Dermis microvascular lymphatic vessel endothelial cell (primary cell): ENCODE measurements at regions not wholly inside any gene's neighbourhood (a gene's known extent, or its start where the extent isn't known, plus 50 kb on each side); places are given as distances from the start of the nearest gene placed in this dataset.
"Not testable (repeated sequence)": the region's sequence is repeated elsewhere in the genome, so short reads cannot be mapped to it uniquely, and the experiment has no call there.

ENCODE experiments used
- DNase-seq, 2 donors: peaks; one replicate each; pipeline versions ENCODE4 v3.0.0 to v3.0.0-alpha.2; 2010; ENCODE audit warnings: low read depth in 2 of 2

- no peak for DNase-seq
Measured at GRCh38 chr15:92705764-92706163, 50.2 kb upstream of the FAM174B start.

GRCh38 chr15:92706201-92706600 lies 50.6 kb upstream of the FAM174B start:
- no peak for DNase-seq

DNA sequence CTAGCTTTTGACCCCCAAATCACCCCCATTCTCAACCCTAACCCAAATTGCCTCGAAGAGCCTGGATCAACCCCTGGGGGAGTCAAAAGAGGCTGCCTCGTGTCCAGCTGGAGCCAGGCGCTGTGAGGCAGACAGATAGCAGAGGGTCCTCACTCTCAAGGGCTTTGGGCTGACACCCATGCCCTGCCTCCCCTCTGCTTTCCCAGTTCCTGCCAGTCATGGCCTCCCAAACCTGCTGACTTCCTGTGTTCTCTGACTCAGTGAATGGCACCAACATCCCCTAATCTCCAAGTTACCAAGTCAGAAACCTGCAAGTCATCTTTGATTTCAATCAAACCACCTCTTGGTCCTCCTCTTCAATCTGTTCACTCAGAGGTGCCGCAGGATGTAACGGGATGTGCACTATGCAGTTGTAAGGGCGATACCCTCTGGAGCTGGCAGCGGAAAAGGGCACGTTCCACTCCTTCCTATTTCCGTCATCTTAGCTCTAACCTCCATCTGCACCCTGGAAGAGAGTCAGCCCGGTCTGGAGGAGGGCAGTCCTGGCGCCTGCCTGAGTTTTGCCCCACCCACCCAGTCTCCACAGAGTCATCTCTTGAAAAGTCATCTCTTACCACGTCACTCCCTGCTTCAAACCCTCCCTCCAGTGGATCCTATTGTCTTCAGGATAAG lies 52.4 kb upstream of the FAM174B start:
- DNase-seq, result peak in 1 of 2 donors; percentile 75

DNA sequence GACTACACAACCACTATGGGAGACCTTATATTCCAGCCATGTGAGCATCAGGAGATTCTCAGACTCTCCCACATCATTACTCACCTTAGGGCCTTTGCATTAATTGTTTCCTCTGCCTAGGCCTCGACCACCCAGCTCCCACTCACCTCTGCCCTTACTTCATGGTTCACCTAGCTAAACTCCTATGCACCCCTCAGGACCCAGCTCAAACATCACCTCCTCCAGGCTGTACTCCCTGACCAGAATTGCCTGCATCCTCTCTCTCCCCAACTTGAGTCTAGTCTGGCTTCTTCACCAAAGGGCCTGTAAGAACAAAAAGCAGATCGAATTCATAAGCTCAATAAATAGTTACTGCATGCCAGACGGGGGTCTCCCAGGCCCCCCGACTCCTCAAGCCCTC lies 53.1 kb upstream of the FAM174B start:
- no peak for DNase-seq

DNA sequence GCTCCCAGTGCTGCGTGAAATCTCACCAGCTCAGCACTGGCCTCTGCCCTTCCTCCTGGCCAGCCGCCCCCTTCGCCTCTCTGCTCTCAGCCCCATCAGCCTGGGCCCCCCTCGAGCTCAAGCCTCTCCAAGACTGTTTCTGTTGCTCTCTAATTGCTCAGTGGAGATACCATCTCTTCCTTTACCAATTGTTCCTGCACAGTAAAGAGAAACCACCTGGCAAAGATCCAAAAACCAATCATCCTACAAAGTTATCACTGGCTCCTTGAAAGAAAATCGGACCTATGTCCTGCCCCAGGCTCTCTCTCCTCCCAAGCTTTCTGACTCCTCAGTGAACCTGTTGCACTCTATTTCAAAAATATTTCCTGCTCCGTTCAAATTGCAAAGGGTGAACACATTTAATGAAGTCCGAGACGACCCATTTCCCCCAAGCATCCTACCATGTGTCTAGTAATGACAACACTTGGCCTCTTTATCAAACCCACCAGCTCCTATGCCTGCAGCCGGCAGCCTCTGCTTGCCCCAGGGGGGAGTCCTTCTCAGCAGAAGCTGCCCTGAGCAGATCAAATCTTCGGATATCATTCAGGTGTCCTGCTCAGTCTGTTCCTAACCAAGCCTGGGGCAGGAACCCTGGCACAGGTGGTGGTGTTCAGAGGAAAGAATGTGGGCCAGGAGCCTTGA lies 53.7 kb upstream of the FAM174B start:
- DNase-seq, result peak in 1 of 2 donors; percentile 69

GRCh38 chr15:92711457-92711831 lies 55.9 kb upstream of the FAM174B start:
- no peak for DNase-seq

- DNase-seq, result peak in 1 of 2 donors; percentile 39
Measured at GRCh38 chr15:92714077-92714476, 58.5 kb upstream of the FAM174B start.

- DNase-seq, result peak; percentile 20 to 71
Measured at GRCh38 chr15:92714477-92715401, 59.2 kb upstream of the FAM174B start.

DNA sequence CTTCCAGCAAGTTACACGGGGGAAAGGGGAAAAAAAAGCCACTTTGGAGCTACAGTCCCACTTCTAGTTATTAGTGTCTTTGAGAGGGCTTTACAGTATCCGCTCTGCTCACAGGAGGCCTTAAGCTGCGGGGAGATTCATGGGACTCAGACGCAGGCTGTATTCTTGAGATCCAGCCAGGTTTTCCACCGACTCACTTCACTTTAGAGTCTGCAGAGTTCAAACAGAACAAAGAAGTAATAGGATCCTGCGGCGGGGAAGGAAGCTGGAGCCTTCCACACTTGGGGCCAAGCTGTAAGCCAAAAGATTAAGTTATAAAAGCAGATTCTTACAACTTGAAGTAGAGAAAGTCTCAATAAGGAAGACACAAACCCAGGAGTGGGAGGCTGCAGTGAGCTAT lies 60.2 kb upstream of the FAM174B start:
- DNase-seq, result peak in 1 of 2 donors; percentile 66

DNA sequence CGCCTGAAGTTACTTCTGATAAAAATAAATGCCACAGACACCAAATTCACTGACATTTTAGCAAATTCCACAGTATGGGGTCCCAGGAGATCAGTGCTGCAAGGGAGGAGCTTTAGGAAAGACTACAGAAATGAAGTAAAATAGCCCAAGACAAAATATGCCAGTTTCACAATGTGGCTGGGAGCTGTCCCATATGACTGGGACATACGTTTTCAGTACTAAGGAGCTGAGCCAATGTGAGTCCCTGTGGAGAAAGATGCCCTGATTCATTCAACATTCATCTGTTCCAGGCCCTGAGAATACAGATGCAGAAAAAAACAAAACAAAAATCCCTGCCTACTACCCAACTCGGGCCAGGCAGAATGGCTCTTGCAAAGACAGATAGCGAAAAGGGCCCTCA lies 63.4 kb upstream of the FAM174B start:
- DNase-seq, result no peak

DNA sequence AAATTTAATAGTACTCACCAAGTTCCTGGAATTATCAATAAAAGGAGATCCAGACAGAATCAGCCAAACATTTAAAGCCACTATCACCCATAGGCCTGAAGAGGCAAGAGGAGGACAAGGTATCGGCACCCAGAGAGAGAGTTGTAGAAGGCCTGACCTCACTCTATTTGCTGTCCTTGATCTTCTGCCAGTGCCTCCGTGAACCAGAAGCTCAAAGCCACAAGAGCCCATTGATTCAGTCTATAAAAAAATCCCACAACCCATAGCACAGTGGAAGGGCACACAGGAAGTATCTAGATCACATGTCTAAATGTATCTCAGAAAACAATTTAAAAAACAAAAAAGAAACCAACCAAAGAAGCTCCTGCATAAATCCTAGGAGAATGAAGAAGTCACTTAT lies 68.6 kb upstream of the FAM174B start:
- no peak for DNase-seq

DNA sequence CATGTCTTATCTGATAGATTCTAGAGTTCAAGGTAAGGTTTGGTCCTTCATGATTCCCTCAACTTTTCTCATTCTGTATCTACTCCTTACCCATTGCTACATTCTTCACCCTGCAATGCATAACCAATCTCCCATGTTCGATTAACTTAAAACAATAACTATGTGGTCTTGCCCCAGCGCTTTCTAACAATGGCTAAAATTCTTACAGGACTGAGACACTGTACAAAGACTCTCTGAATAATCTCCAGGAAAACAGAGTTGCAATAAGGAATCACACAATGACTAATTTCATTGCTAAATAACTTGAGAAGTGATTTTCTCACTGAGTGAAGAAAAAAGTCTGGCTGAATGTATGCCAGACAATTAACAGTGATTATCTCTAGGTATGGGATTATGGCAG lies 69.6 kb upstream of the FAM174B start:
- DNase-seq, result no peak

DNA sequence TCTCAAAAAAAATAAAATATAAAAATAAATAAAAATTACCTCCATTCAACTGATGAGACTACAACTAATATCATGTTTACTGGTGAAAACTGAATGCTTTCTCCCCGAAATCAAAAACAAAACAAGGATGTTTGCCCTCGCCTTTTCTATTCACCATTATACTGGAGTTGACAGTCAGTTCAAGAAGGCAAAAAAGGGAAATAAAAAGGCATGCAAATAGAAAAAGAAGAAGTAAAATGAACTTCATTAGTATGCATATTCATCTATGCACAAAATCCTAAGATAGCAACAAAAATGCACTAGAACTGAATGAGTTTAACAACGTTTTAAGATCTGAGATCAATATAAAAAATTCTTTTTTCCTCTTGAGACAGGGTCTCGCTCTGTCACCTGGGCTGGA lies 72.7 kb upstream of the FAM174B start:
- no peak for DNase-seq

DNA sequence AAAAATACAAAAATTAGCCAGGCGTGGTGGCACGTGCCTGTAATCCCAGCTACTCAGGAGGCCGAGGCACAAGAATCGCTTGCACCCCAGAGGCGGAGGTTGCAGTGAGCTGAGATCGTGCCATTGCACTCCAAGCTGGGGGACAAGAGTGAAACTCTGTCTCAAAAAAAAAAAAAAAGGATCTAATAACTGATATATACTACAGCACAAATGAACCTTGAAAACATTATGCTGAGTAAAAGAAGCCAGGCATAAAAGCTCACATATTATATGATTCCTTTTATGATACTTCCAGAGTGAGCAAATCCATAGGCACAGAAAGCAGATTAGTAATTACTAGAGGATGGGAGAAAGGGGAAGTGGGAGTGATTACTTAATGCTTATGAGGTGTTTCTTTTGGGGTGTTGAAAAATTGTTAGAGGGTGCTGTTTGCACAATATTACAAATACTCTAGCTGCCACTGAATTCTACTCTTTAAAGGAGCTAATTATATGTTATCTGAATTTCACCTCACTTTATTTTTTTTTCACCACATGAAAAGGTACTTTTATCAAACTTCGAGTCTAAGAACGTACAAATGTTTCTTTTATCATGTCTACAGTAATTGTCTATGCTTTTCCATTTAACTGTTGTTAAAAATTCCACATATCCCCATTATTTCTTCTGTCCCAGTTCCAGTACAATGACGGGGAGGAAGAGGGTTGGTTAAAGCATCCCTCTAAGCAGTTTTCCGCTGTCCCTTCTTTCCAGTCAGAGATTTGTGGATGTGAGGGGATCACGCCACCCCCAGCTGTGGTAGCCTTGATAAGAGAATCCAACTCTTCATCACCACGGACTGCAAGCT lies 77.7 kb upstream of the FAM174B start:
- no peak for DNase-seq

GRCh38 chr15:92733934-92734521 lies 78.5 kb upstream of the FAM174B start:
- DNase-seq, result peak in 1 of 2 donors; percentile 19

DNA sequence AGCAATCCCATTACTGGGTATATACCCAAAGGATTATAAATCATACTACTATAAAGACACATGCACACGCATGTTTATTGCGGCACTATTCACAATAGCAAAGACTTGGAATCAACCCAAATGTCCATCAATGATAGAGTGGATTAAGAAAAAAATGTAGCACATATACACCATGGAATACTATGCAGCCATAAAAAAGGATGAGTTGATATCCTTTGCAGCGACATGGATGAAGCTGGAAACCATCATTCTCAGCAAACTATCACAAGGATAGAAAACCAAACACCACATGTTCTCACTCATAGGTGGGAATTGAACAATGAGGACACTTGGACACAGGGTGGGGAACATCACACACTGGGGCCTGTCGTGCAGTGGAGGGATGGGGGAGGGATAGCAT lies 83.7 kb upstream of the FAM174B start:
- DNase-seq, result not testable (repeated sequence)

- DNase-seq, result no peak
Measured at GRCh38 chr15:92745845-92746271, 90.3 kb upstream of the FAM174B start.

DNA sequence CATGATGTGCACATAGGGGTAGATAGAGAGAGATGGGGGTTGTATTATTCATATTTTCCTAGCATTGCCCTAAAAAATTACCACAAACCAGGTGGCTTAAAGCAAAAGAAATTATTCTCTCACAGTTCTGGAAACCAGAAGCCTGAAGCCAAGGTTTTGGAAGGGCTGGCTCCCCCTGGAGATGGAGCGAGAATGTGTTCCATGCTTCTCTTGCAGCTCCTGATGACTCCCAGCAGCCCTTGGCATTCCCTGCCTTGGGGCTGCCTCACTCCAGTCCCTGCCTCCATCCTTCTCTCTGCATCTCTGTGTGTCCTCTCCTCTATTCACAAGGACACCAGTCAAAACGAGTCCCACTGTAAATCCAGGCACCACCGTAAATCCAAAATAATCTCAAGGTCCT lies 91.5 kb upstream of the FAM174B start:
- DNase-seq, result no peak

- no peak for DNase-seq
Measured at GRCh38 chr15:92749216-92749615, 93.6 kb upstream of the FAM174B start.

DNA sequence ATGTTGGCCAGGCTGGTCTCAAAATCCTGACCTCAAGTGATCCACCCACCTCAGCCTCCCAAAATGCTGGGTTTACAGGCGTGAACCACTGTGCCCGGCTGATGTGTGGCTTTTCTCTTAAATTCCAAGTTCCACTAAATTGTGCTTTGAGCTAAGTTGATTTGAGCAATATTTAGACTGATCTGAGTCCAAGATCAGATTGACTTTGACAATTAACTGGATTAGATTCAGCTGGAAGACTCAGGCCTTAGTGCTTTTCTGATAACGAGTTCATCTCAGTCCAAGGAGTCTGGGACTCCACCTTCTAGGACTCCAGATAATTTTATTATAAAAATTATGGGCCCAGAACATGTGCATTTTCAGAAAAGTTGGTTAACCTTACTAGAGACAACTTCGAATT lies 94.4 kb upstream of the FAM174B start:
- DNase-seq, result no peak

GRCh38 chr15:92751528-92751927 lies 96.0 kb upstream of the FAM174B start:
- DNase-seq, result no peak
